AG04449 (cell line): ENCODE measurements at regions not wholly inside any gene's neighbourhood (a gene's known extent, or its start where the extent isn't known, plus 50 kb on each side); places are given as distances from the start of the nearest gene placed in this dataset.

ENCODE experiments used
- CTCF ChIA-PET: fragments of 350-600 bp; formaldehyde crosslinking; extraction: SDS; loops from one replicate; lab custom pipeline; 2021; ENCODE audit warnings: antibody characterized with exemption; lab: Yijun Ruan, JAX
- POLR2A ChIA-PET: fragments of 400-600, 350-600 bp; formaldehyde crosslinking; extraction: SDS; loops from one replicate; lab custom pipeline; 2020; ENCODE audit warnings: antibody characterized with exemption, inconsistent platforms; lab: Yijun Ruan, JAX
- DNase-seq: peaks from one replicate; pipeline ENCODE4 v3.0.0-alpha.2; 2010; ENCODE audit warnings: low read depth, low spot score
- H3K4me3 ChIP-seq: 2 replicates; pipeline ENCODE4 v1.5.1; 2011; ENCODE audit warnings: low read depth, mild to moderate bottlenecking, control low read depth, low read length
- CTCF ChIP-seq: IDR thresholded peaks from one replicate; pipeline ENCODE4 v1.5.1; 2011; ENCODE audit warnings: mild to moderate bottlenecking, moderate library complexity, low read length, control low read depth, inconsistent platforms; ENCODE audit not compliant: insufficient read depth; ENCODE audit errors: missing control alignments

GRCh38 chr18:78810706-78811105 lies 168.9 kb upstream of the SALL3 start:
- DNase-seq: no peak
- ChIA-PET POLR2A (no interaction called here), CTCF (no interaction called here)
- TF ChIP-seq CTCF: no peak
- H3K4me3 ChIP-seq: no peak overlapping the region

- no peak for DNase-seq
- H3K4me3 ChIP-seq: no peak overlapping the region
- CTCF ChIA-PET: no interaction called here
- POLR2A ChIA-PET: no interaction called here
- TF ChIP-seq CTCF: no peak
Observed at GRCh38 chr18:78812067-78812466, 167.6 kb upstream of the SALL3 start.

GRCh38 chr18:78813156-78813555 lies 166.5 kb upstream of the SALL3 start:
- ChIA-PET POLR2A (no interaction called here), CTCF (no interaction called here)
- H3K4me3 ChIP-seq: no peak overlapping the region
- no peak for DNase-seq
- TF ChIP-seq CTCF: no peak

- CTCF ChIA-PET: no interaction called here
- TF ChIP-seq CTCF: no peak
- POLR2A ChIA-PET: no interaction called here
- no peak for DNase-seq
- no peak overlapping the region for H3K4me3 ChIP-seq
Observed at GRCh38 chr18:78813936-78814710, 165.5 kb upstream of the SALL3 start.

- DNase-seq: no peak
- no peak for TF ChIP-seq CTCF
- no peak overlapping the region for H3K4me3 ChIP-seq
- ChIA-PET CTCF (no interaction called here), POLR2A (no interaction called here)
Observed at GRCh38 chr18:78814766-78815165, 164.9 kb upstream of the SALL3 start.

- CTCF ChIA-PET: no interaction called here
- POLR2A ChIA-PET: no interaction called here
- TF ChIP-seq CTCF: no peak
- no peak overlapping the region for H3K4me3 ChIP-seq
- DNase-seq: no peak
Observed at GRCh38 chr18:78816114-78816513, 163.5 kb upstream of the SALL3 start.
